ENCODE measurements at regions not wholly inside any gene's neighbourhood (a gene's known extent, or its start where the extent isn't known, plus 50 kb on each side); places are given as distances from the start of the nearest gene placed in this dataset.

GRCh38 chr3:127139601-127140500, 53.1 kb upstream of the PRR23E start:
- TF ChIP-seq CTCF (IDR thresholded peaks at IDR 0.05) (no peak), EZH2phosphoT487 (IDR thresholded peaks at IDR 0.05) (no peak)
